ENCODE measurements at regions not wholly inside any gene's neighbourhood (a gene's known extent, or its start where the extent isn't known, plus 50 kb on each side); places are given as distances from the start of the nearest gene placed in this dataset.

DNA sequence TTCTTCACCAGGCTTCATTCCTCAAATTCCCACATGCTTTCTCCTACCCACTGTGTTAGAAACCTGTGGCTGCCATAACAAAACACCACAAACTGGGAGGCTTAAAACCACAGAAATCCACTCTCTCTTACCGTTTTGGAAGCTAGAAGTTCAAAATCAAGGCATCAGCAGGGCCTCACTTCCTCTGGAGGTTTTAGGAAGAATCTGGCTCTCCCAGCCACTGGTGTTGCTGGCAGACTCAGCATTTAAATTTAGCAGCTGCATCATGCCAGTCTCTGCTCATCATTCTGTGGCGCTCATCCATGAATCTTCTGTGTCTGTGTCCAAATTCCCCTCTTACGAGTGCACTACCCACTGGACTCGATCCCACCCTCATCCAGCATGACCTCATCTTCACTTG is 248.5 kb downstream of the ZNF516 start:
- TF ChIP-seq, protein P1, sequence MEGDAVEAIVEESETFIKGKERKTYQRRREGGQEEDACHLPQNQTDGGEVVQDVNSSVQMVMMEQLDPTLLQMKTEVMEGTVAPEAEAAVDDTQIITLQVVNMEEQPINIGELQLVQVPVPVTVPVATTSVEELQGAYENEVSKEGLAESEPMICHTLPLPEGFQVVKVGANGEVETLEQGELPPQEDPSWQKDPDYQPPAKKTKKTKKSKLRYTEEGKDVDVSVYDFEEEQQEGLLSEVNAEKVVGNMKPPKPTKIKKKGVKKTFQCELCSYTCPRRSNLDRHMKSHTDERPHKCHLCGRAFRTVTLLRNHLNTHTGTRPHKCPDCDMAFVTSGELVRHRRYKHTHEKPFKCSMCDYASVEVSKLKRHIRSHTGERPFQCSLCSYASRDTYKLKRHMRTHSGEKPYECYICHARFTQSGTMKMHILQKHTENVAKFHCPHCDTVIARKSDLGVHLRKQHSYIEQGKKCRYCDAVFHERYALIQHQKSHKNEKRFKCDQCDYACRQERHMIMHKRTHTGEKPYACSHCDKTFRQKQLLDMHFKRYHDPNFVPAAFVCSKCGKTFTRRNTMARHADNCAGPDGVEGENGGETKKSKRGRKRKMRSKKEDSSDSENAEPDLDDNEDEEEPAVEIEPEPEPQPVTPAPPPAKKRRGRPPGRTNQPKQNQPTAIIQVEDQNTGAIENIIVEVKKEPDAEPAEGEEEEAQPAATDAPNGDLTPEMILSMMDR (conservative IDR thresholded peaks at IDR 0.05) = no peak
- no peak for TF ChIP-seq EZH2 (IDR thresholded peaks at IDR 0.05; ENCODE audit: low read depth)
